Subcutaneous abdominal adipose tissue (tissue), 5 donors: ENCODE measurements at regions not wholly inside any gene's neighbourhood (a gene's known extent, or its start where the extent isn't known, plus 50 kb on each side); places are given as distances from the start of the nearest gene placed in this dataset.

Experiments
- H3K27ac ChIP-seq: one replicate; pipeline ENCODE4 v1.7.0; 2013; ENCODE audit warnings: low read depth, mild to moderate bottlenecking, inconsistent platforms, low read length, moderate library complexity
- H3K27me3 ChIP-seq, 5 donors: one replicate each; pipeline ENCODE4 v1.7.0; 2013; ENCODE audit warnings: low read length in 5 of 5, inconsistent platforms in 1 of 5; ENCODE audit not compliant: control insufficient read depth in 5 of 5, insufficient read depth in 4 of 5
- H3K36me3 ChIP-seq, 5 donors: one replicate each; pipeline ENCODE4 v1.7.0; 2013; ENCODE audit warnings: low read length in 5 of 5; ENCODE audit not compliant: control insufficient read depth in 5 of 5, insufficient read depth in 5 of 5
- H3K4me1 ChIP-seq, 5 donors: one replicate each; pipeline ENCODE4 v1.7.0; 2013; ENCODE audit warnings: low read length in 5 of 5, mild to moderate bottlenecking in 3 of 5, moderate library complexity in 1 of 5; ENCODE audit not compliant: control insufficient read depth in 5 of 5, insufficient read depth in 5 of 5
- H3K4me3 ChIP-seq, 5 donors: one replicate each; pipeline ENCODE4 v1.7.0; 2013; ENCODE audit warnings: low read length in 5 of 5, low read depth in 1 of 5
- H3K9ac ChIP-seq, 5 donors: one replicate each; pipeline ENCODE4 v1.7.0; 2013; ENCODE audit warnings: low read length in 5 of 5, mild to moderate bottlenecking in 4 of 5, moderate library complexity in 3 of 5
- H3K9me3 ChIP-seq, 5 donors: one replicate each; pipeline ENCODE4 v1.7.0; 2013; ENCODE audit warnings: low read length in 5 of 5; ENCODE audit not compliant: control insufficient read depth in 5 of 5
- donor health status: healthy.
- donor health status: healthy.
- donor health status: healthy.
- donor health status: healthy.
- donor health status: healthy.

GRCh38 chr18:56257205-56257604 is 381.2 kb downstream of the TXNL1 start:
- no peaks in the 10 kb centered on the region for H3K9me3 ChIP-seq
- H3K27ac ChIP-seq, result no peak overlapping the region
- H3K27me3 ChIP-seq, result no peaks in the 10 kb centered on the region
- peaks cover 0 to 3% (median 0%) of the 10 kb centered on the region in 5 donors for H3K4me1 ChIP-seq
- H3K4me3 ChIP-seq, result no peak overlapping the region
- H3K36me3 ChIP-seq, result no peaks in the 10 kb centered on the region
- no peak overlapping the region for H3K9ac ChIP-seq

- Histone ChIP-seq H3K27me3 (no peaks in the 10 kb centered on the region), H3K9me3 (no peaks in the 10 kb centered on the region), H3K9ac (no peak overlapping the region), H3K36me3 (no peaks in the 10 kb centered on the region), H3K4me3 (no peak overlapping the region), H3K27ac (no peak overlapping the region), H3K4me1 (peaks cover 0 to 3% (median 0%) of the 10 kb centered on the region in 5 donors)
Measured at GRCh38 chr18:56256659-56257058, 381.7 kb downstream of the TXNL1 start.

- Histone ChIP-seq H3K4me3 (no peak overlapping the region), H3K27me3 (no peaks in the 10 kb centered on the region), H3K27ac (no peak overlapping the region), H3K9ac (no peak overlapping the region), H3K36me3 (no peaks in the 10 kb centered on the region), H3K9me3 (no peaks in the 10 kb centered on the region), H3K4me1 (peaks cover 0 to 3% (median 0%) of the 10 kb centered on the region in 5 donors)
Measured at GRCh38 chr18:56255381-56255780, 383.0 kb downstream of the TXNL1 start.

GRCh38 chr18:56252456-56252855 is 385.9 kb downstream of the TXNL1 start:
- peaks cover 0 to 3% (median 0%) of the 10 kb centered on the region in 5 donors for H3K4me1 ChIP-seq
- H3K9ac ChIP-seq, result no peak overlapping the region
- H3K36me3 ChIP-seq, result no peaks in the 10 kb centered on the region
- H3K4me3 ChIP-seq, result no peak overlapping the region
- H3K27ac ChIP-seq, result no peak overlapping the region
- H3K9me3 ChIP-seq, result no peaks in the 10 kb centered on the region
- H3K27me3 ChIP-seq, result no peaks in the 10 kb centered on the region

GRCh38 chr18:56248610-56249235 is 389.7 kb downstream of the TXNL1 start:
- no peaks in the 10 kb centered on the region for H3K27me3 ChIP-seq
- H3K9me3 ChIP-seq, result no peaks in the 10 kb centered on the region
- H3K4me3 ChIP-seq, result no peak overlapping the region
- no peak overlapping the region for H3K9ac ChIP-seq
- peaks cover 0 to 9% (median 0%) of the 10 kb centered on the region in 5 donors for H3K4me1 ChIP-seq
- H3K27ac ChIP-seq, result no peak overlapping the region
- no peaks in the 10 kb centered on the region for H3K36me3 ChIP-seq

GRCh38 chr18:56246916-56247315 is 391.5 kb downstream of the TXNL1 start:
- no peak overlapping the region for H3K4me3 ChIP-seq
- H3K27ac ChIP-seq, result no peak overlapping the region
- no peak overlapping the region for H3K9ac ChIP-seq
- no peaks in the 10 kb centered on the region for H3K9me3 ChIP-seq
- H3K36me3 ChIP-seq, result no peaks in the 10 kb centered on the region
- peaks cover 0 to 9% (median 0%) of the 10 kb centered on the region in 5 donors for H3K4me1 ChIP-seq
- H3K27me3 ChIP-seq, result no peaks in the 10 kb centered on the region

GRCh38 chr18:56245866-56246580 is 392.4 kb downstream of the TXNL1 start:
- no peak overlapping the region for H3K4me3 ChIP-seq
- no peaks in the 10 kb centered on the region for H3K36me3 ChIP-seq
- no peaks in the 10 kb centered on the region for H3K9me3 ChIP-seq
- H3K9ac ChIP-seq, result no peak overlapping the region
- no peak overlapping the region for H3K27ac ChIP-seq
- no peaks in the 10 kb centered on the region for H3K27me3 ChIP-seq
- H3K4me1 ChIP-seq, result peaks cover 0 to 9% (median 0%) of the 10 kb centered on the region in 5 donors

- Histone ChIP-seq H3K4me1 (peaks cover 0 to 4% (median 0%) of the 10 kb centered on the region in 5 donors), H3K36me3 (no peaks in the 10 kb centered on the region), H3K27me3 (no peaks in the 10 kb centered on the region), H3K9ac (no peak overlapping the region), H3K4me3 (no peak overlapping the region), H3K27ac (no peak overlapping the region), H3K9me3 (no peaks in the 10 kb centered on the region)
Measured at GRCh38 chr18:56240405-56240804, 398.0 kb downstream of the TXNL1 start.

- Histone ChIP-seq H3K4me3 (no peak overlapping the region), H3K27ac (no peak overlapping the region), H3K9me3 (no peaks in the 10 kb centered on the region), H3K4me1 (peaks cover 0 to 7% (median 0%) of the 10 kb centered on the region in 5 donors), H3K27me3 (no peaks in the 10 kb centered on the region), H3K36me3 (no peaks in the 10 kb centered on the region), H3K9ac (no peak overlapping the region)
Measured at GRCh38 chr18:56238576-56238975, 399.8 kb downstream of the TXNL1 start.

- peaks cover 0 to 4% (median 4%) of the 10 kb centered on the region in 5 donors for H3K9me3 ChIP-seq
- no peak overlapping the region for H3K27ac ChIP-seq
- H3K27me3 ChIP-seq, result no peaks in the 10 kb centered on the region
- peaks cover 0 to 7% (median 0%) of the 10 kb centered on the region in 5 donors for H3K4me1 ChIP-seq
- H3K4me3 ChIP-seq, result no peak overlapping the region
- H3K36me3 ChIP-seq, result no peaks in the 10 kb centered on the region
- no peak overlapping the region for H3K9ac ChIP-seq
Measured at GRCh38 chr18:56235481-56236013, 402.8 kb downstream of the TXNL1 start.
